Mammary epithelial cell (primary cell): ENCODE measurements at regions not wholly inside any gene's neighbourhood (a gene's known extent, or its start where the extent isn't known, plus 50 kb on each side); places are given as distances from the start of the nearest gene placed in this dataset.

Source experiments
- CTCF ChIP-seq, 2 donors: IDR thresholded peaks in 1 of 2; conservative IDR thresholded peaks in 1 of 2; 2 replicates each; pipeline ENCODE4 v1.5.1; 2011 to 2012; ENCODE audit warnings: inconsistent platforms in 2 of 2, low read length in 2 of 2, mild to moderate bottlenecking in 2 of 2, control low read depth in 1 of 2, low read depth in 1 of 2; ENCODE audit not compliant: insufficient read depth in 1 of 2; ENCODE audit errors: extremely low read depth in 1 of 2
- EZH2 ChIP-seq: IDR thresholded peaks from 2 replicates; pipeline ENCODE4 v1.6.1; 2012; ENCODE audit warnings: low read length, inconsistent platforms, borderline replicate concordance

DNA sequence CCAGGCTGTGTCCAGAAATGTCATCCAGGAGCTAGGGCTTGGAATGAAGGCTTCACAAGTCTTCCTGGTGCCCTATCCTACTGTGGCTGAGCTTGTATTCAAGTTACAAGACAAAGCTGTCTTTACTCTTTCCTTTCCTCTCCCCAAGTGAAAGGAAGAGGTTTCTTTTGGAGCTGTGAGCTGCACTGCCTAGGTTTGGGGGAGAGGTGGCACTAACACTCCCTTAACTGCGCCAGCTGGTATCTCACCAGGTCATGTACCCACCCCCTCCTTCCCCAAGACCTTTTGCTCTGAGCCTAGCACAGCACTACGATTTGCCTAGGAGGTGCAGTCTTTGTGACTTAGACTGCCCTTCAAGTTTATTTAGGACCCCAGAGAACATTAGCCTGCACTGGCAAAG lies 2053.6 kb upstream of the PRR20A start:
- TF ChIP-seq CTCF (conservative IDR thresholded peaks at IDR 0.05 in 1 of 2, IDR thresholded peaks at IDR 0.05 in 1 of 2; ENCODE audit: extremely low read depth in 1 of 2, insufficient read depth in 1 of 2, low read depth in 1 of 2, low read length in 2 of 2), result no peak
- no peak for TF ChIP-seq EZH2
